Skeletal muscle cell (primary cell): ENCODE measurements at regions not wholly inside any gene's neighbourhood (a gene's known extent, or its start where the extent isn't known, plus 50 kb on each side); places are given as distances from the start of the nearest gene placed in this dataset.
A peak's percentile ranks its signal among the peaks of the same experiment; 100 is the strongest.
"Not testable (repeated sequence)": the region's sequence is repeated elsewhere in the genome, so short reads cannot be mapped to it uniquely, and the experiment has no call there.

Source experiments
- DNase-seq: peaks from one replicate; pipeline ENCODE4 v3.0.0-alpha.2; 2010; ENCODE audit warnings: low read depth
- H3K4me3 ChIP-seq: 2 replicates; pipeline ENCODE4 v1.5.1; 2011; ENCODE audit warnings: low read depth, mild to moderate bottlenecking, control low read depth, low read length, moderate library complexity

DNA sequence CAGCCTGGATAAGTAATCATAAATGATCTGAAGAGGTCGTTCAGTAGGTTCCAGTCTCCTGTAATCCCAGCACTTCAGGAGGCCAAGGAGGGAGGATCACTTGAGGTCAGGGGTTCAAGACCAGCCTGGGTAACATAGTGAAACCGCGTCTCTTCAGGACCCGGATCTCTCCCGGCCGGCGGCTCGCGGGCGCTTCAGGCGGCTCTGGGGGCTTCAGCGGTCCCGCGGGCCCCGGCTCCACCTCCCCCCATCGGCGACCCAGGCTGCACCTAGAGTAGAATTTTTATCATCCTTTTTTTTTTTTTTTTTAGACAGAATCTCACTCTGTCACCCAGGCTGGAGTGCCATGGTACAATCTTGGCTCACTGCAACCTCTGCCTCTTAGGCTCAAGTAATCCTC is 95.9 kb downstream of the ABCC12 start:
- no peak overlapping the region for H3K4me3 ChIP-seq
- no peak for DNase-seq

DNA sequence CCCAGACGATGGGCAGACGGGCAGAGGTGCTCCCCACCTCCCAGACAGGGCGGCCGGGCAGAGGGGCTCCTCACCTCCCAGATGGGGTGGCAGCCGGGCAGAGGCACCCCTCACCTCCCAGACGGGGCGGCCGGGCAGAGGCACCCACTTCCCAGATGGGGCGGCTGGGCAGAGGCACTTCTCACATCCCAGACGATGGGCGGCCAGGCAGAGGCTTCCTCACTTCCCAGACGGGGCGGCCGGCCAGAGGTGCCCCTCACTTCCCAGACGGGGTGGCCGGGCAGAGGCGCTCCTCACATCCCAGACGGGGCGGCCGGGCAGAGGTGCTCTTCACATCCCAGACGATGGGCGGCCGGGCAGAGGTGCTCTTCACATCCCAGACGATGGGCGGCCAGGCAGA is 96.6 kb downstream of the ABCC12 start:
- DNase-seq, H3K4me3 ChIP-seq: not testable (repeated sequence)

DNA sequence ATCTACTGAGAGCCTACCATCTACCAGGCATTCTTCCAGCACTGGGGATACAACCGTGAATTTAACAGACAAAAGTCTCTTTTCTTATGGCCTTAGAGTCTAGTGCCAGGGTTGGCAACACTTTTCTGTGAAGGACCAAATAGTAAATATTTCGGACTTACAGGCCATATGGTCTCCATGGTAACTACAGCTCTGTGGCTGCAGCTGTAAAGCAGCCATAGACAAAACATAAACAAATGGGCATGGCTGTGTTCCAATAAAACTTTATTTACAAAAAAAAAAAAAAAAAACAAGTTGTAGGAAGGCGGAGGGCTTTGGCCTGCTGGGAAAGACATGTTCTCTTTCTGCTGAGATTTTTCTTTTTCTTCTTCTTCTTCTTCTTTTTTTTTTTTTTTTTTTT is 98.7 kb downstream of the ABCC12 start:
- no peak for DNase-seq

DNA sequence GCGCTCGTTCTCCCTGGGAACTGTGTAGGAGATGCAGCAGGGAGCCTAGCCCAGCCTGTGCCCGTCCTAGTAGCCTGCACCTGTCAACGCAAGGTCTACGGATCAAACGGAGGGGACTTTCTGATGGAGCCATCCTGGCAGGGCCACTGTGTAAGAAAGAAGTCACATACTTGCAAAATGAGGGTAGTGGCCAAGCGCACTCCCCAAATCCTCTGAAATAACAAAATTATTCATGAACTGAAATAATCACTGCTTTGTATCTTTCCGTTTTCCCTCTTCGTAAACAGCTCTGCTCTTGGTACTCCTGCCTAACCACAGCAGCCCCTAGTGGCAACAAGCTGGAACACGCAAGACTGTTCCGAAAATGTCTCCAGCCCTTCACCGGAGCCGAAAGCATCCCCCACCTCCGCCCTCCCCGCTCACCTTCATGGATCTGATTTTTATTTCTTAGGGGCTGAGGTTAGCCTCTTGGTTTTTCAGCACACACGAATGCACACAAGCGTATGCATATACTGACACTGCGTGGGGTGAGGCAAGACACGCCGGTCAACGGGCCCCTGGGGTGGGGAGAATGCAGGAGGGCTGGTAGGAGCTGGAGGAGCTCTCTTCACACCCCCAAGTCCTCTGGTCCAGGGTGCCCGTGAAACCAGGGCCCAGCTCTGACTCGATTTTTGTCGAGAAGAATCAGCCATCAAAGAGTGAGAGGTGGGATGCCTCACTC is 100.8 kb downstream of the ABCC12 start:
- DNase-seq: no peak
- H3K4me3 ChIP-seq: no peak overlapping the region

More for the DNA sequence above, 98.7 kb downstream of the ABCC12 start:
- H3K4me3 ChIP-seq: no peak overlapping the region

DNA sequence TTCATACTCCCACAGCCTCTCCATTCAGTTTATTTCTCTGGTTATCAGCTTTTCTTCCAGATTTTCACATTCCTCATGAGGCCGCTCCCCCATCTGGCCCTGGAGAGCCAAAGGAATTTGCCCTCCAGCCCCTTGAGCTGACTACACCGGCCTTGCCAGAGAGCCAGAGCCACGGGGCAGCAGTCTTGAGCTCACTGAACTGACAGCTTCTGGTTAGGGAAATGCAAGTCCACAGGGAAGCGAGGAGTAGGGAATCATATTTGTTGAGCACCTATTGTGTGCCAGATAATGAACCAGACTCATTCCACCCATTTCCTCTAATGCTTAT is 102.4 kb downstream of the ABCC12 start:
- H3K4me3 ChIP-seq: no peak overlapping the region
- peak; percentile 37 for DNase-seq

DNA sequence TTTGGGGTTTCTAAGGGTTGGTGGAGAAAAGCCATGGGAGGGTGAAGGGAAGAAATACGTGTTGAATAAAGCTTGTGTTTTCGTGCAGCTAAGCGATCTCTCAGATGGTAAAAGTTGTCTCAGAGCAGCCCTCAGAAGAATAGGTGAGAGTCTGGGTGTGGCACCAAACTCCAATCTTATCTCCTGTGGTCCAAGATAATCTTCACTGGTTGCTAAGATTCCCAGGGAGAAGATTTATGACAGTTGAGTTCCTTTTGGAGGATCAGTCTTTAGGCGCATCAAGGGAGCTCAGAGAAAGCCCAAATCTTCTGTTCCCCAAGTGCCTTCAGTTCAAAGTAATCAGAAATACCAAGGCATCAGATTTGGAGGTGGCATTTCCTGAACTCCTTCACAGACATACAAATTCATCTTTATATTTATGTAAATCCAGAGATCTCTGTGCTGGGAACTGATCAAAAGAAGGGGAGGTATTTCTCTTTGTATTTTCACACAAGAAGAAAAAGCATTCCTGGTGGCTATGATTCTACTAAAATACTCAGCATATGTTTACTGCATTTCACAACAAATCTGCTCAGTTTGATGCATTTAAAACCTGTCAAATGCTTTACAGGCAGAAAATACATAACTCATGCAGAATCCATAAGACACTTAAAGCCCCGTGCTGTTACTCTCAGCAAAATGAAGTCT is 102.9 kb downstream of the ABCC12 start:
- DNase-seq: no peak

DNA sequence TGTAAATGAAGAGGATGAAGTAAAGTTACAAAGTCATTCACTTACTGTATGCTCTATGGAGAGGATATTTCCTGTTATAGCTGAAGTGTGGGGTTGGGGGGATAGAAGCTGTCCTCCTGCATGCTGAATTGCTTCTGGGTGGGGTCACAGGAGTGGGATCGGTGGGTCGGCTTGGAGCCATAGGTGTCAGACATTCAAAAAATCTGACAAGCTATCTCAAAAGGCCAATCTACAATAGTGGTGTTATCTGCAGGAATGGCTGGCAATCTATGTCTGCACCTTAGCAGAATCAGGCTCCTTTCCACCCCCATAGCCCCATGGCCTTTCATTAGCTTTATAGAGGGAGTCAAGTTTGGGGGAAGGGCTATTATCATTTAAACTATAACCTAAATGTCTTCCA is 104.9 kb downstream of the ABCC12 start:
- DNase-seq: no peak
- no peak overlapping the region for H3K4me3 ChIP-seq

More for the DNA sequence above, 102.9 kb downstream of the ABCC12 start:
- H3K4me3 ChIP-seq: no peak overlapping the region

DNA sequence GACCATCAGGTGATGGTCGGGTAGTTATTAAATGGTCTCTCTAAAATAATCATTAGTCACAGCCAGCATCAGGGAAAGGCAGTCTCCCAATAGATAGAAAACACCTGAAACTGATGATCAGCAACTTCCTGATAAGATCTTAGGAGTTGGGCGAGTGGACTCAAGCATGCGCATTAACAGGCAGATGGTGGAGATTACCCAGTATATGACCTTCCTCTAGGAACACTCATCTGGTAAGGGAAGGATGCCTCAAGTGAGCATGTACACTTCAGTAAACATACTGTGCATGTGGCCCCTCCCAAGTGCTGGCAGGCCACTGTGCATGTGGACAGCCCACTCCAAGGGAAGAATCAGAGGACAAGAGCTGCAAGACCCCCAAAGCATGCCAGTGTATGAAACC is 105.9 kb downstream of the ABCC12 start:
- no peak overlapping the region for H3K4me3 ChIP-seq
- no peak for DNase-seq

DNA sequence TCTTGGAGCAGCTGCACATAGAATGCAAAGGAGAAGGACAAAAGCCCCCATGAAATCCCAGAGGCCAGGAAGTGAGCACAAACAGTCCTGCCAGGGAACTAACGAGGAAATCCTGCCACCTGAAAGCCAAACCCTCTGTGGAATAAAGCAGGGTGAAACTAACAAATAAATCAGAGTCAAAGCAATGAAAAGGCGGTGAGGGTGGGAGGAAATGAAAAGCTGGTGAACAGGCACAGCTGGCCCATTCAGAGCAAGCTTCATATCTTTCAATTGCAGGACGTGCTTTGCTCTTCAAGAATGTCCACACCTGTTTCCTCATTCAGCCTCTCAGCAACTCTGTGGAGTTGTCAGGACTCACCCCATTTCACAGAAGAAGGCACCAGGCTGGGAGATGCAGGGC is 108.1 kb downstream of the ABCC12 start:
- no peak overlapping the region for H3K4me3 ChIP-seq
- no peak for DNase-seq

DNA sequence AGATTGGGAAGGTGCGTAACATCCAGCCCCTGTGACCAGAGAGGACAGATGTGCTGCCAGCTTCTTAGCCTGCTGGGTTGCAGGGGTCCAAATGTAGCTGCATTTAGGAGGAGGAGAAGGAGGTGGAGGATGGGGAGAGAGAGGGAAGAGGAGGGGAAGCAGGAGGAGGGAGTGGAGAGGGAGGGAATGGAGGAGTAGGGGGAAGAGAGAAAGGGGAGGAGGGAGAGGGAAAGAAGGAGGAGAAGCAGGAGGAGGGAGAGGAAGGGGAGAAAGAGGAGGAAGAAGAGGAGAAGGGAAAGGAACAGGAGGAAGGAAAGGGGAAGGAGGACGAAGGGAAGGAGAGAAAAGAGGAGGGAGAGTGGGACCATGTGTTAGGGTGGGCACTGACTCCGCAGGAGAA is 108.6 kb downstream of the ABCC12 start:
- H3K4me3 ChIP-seq: no peak overlapping the region
- DNase-seq: no peak

DNA sequence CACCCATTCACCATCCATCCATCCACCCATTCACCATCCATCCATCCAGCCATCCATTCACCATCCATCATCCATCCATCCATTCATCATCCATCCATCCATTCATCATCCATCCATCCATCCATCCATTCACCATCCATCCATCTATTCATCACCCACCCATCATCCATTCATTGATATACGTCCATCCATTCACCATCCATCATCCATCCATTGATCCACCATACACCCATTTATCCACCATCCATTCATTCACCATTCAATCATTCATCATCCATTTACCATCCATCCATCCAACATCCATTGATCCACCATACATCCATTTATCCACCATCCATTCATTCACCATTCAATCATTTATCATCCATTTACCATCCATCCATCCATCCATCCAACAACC is 111.7 kb downstream of the ABCC12 start:
- DNase-seq: no peak
- no peak overlapping the region for H3K4me3 ChIP-seq

DNA sequence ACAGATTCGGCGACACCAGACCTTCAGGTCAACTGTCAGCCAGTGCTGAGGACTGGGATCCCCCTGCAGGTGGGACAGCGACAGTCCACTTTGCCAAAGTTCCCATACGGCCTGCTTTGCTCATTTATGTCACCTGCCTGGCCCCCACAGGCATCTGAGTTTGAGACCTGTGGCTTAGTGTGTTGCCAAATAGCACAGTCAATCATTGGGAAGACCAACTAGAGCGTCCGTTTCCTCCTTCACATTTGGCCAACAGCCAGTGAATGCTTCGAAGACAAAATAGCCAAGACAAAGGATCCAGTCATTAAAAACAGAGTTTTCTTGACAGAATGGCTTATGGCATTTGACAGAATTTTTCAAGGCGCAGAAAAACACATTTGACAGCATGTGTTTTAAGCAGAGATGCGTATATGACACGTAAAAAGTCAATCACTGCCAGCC is 113.8 kb downstream of the ABCC12 start:
- no peak overlapping the region for H3K4me3 ChIP-seq
- no peak for DNase-seq

DNA sequence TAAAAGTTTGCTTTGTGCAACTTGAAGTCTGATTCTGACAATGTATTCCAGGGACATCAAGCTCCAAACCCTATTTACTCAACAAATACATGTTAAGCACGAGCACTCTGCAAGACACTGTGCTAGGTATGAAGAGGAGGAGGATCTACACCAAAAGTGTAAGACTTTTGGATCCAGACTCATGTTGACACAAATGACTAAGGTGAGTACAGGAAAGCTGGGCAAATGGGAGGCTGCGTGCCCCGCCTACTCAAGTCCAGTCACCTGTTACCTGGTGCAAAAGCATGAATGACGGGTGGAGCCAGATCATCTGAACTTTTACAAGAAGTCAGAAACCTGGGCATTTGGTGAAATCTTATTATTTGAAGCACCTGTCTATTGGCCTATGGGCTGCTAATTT is 120.7 kb downstream of the ABCC12 start:
- no peak for DNase-seq
- no peak overlapping the region for H3K4me3 ChIP-seq

DNA sequence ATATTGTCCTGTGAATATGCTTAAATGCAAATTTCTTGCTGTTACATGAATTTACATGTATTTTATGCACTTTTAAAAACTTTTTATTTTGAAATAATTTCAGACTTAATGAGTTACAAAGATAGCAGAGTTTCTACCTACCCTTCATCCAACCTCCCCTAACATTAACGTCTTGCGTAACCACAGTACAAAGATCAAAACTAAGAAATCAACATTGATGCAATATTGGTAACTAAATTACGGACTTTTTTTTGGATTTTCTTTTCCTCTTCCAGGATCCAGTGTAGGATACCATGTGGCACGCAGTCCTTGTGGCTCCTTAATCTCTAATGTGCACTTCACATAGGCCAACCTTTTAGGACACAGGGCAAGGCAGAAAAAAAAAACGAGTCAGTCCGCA is 124.9 kb downstream of the ABCC12 start:
- no peak for DNase-seq
- no peak overlapping the region for H3K4me3 ChIP-seq

DNA sequence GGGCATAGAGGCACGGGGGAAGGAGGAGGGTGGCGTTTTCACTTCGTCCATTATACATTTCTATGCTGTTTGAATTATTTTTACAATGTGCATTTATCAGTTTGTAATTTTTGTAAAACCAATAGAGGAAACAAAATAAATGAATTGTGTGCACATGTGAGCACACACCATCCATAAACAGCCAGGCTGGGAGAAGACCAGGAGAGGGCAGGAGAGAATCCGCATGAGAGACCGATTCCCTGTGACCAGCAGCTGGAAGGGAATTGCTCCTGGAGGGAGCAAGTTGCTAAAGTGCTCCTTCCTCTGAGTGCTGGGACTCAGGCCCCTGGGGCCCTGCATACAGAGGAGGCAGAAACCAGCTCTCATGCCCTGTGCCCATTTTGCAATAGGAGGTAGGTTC is 126.0 kb downstream of the ABCC12 start:
- no peak overlapping the region for H3K4me3 ChIP-seq
- no peak for DNase-seq

DNA sequence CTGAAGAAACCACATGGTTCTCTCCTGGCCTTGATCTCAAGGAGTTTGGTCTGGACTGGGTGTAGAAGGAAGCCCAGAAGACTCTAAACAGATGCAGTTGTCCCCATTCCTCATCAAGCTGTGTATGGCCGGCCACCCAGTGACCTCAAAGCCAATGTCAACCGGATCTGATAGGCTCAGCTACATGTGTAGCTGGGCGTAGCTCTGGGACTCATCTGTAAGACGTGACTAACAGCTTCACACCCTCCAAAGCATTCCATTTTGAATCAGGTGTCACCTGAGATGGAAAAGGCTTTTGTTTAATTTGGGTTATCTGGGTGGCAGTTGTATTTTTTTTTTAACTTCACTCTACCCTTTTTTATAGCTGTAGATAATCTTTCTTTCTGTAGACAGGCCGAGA is 130.4 kb downstream of the ABCC12 start:
- no peak for DNase-seq
- no peak overlapping the region for H3K4me3 ChIP-seq

DNA sequence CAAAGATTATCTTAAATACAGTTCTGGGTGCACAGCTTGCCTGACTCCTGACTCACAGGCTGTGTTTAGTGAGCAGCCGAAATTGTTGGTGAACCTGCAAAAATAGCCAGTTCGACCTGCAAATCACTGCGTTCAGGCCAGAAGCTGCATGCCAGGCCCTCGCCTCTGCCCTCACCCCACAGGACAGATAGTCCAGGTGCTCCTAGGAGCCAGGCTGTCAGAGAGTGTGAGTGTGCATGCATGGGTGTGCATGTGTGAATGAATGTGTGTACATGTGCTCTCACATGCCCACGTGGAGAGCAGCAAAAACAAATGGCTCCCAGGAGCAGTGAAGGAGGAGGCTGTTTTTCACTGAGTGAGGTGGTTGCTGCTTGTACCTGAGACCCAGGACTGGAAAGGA is 131.8 kb downstream of the ABCC12 start:
- DNase-seq: no peak
- no peak overlapping the region for H3K4me3 ChIP-seq

DNA sequence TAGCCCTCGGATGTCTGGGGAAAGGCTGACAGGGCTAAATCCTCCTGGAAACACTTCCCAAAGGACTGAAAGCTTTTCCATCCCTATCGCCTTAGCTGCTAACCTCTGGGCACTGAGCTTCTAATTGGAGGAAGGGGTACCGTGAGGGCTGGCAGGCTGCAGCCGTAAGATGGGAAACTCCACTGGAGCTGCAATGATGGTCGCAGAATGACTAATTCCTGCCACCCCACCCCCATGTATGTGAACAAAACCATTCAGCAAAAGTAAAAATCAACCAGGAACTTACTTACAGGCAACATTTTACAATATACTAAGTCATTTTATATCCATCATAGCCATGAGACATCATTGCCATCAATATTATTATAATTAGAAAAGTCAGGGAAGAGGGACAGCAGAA is 133.3 kb downstream of the ABCC12 start:
- no peak overlapping the region for H3K4me3 ChIP-seq
- no peak for DNase-seq

DNA sequence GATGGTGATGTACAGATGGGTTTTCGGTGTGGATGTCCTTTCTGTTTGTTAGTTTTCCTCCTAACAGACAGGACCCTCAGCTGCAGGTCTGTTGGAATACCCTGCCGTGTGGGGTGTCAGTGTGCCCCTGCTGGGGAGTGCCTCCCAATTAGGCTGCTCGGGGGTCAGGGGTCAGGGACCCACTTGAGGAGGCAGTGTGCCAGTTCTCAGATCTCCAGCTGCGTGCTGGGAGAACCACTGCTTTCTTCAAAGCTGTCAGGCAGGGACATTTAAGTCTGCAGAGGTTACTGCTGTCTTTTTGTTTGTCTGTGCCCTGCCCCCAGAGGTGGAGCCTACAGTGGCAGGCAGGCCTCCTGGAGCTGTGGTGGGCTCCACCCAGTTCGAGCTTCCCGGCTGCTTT is 135.2 kb downstream of the ABCC12 start:
- DNase-seq, H3K4me3 ChIP-seq: not testable (repeated sequence)

DNA sequence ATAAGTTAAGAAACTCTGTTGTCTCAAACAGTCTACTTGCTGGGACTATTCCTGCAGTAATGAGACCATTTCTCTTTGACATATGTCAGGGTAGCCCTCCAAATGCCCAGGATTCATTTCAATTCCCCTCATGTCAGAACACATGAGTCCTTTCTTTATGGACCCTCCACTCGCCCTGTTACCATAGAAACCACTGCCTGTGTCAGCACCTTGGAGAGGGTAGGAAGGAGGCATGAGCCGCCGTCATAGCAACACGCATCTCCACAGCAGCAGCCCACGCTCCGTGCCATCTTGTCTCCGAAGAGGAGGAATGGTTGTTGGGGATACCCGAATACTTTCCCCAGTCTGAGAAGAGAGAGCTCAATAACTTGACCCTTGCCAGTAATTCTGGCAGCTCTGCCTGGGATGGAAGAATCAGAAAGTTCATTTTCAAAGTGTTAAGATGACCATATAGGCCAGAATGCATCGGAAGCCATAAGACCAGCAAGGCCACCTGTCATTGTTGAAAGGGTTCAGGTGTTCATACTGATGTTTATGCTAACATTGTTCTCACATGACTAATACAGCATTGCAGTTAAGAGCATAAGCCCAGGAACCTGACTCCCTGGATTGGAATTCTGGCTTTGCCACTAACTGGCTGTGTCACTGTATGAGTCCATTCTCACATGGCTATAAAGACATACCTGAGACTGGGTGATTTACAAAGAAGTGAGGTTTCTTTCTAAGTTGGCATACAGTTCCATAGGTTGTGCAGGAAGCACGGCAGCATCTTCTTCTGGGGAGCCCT is 141.3 kb downstream of the ABCC12 start:
- no peak overlapping the region for H3K4me3 ChIP-seq
- DNase-seq: no peak

DNA sequence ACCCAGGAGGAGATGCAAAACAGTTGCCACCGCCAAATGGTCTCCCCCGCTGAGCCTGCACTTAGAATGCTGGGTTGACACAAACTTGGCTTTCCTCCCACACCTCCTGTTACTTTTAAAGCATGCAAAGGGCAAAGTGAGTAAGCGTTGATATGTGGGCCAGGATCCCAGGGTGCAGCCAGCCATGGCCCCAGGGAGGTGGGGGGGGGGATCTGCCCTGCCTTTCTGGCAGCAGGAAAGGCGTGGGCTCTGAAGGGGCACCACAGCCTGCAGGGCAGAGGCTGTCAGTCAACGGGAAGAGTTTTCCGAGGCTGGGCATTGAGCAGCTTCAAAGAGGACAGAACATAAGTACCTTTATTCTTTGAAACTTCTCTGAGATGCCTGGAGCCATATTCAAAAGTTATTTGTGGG is 142.3 kb downstream of the ABCC12 start:
- no peak for DNase-seq
- no peak overlapping the region for H3K4me3 ChIP-seq
